ENCODE measurements at regions not wholly inside any gene's neighbourhood (a gene's known extent, or its start where the extent isn't known, plus 50 kb on each side); places are given as distances from the start of the nearest gene placed in this dataset.

GRCh38 chr1:4512636-4513035 is 141.8 kb upstream of the AJAP1 start:
- no peak for DNase-seq (ENCODE audit: low read depth)
- no peak for TF ChIP-seq CTCF (IDR thresholded peaks at IDR 0.05; ENCODE audit: low read depth, low read length, missing control alignments)
- H3K4me3 ChIP-seq (ENCODE audit: low read depth, low read length) = no peak overlapping the region

- TF ChIP-seq CTCF (IDR thresholded peaks at IDR 0.05; ENCODE audit: low read depth, low read length, missing control alignments) = no peak
- no peak for DNase-seq (ENCODE audit: low read depth)
- no peak overlapping the region for H3K4me3 ChIP-seq (ENCODE audit: low read depth, low read length)
Measured at GRCh38 chr1:4513685-4514084, 140.7 kb upstream of the AJAP1 start.

- no peak for DNase-seq (ENCODE audit: low read depth)
- H3K4me3 ChIP-seq (ENCODE audit: low read depth, low read length) = no peak overlapping the region
- no peak for TF ChIP-seq CTCF (IDR thresholded peaks at IDR 0.05; ENCODE audit: low read depth, low read length, missing control alignments)
Measured at GRCh38 chr1:4515727-4516289, 138.6 kb upstream of the AJAP1 start.

- TF ChIP-seq CTCF (IDR thresholded peaks at IDR 0.05; ENCODE audit: low read depth, low read length, missing control alignments) = no peak
- DNase-seq (ENCODE audit: low read depth) = no peak
- no peak overlapping the region for H3K4me3 ChIP-seq (ENCODE audit: low read depth, low read length)
Measured at GRCh38 chr1:4516596-4516995, 137.8 kb upstream of the AJAP1 start.

- TF ChIP-seq CTCF (IDR thresholded peaks at IDR 0.05; ENCODE audit: low read depth, low read length, missing control alignments) = no peak
- H3K4me3 ChIP-seq (ENCODE audit: low read depth, low read length) = no peak overlapping the region
- no peak for DNase-seq (ENCODE audit: low read depth)
Measured at GRCh38 chr1:4517186-4517954, 137.0 kb upstream of the AJAP1 start.

GRCh38 chr1:4518621-4519020 is 135.8 kb upstream of the AJAP1 start:
- no peak for TF ChIP-seq CTCF (IDR thresholded peaks at IDR 0.05; ENCODE audit: low read depth, low read length, missing control alignments)
- no peak overlapping the region for H3K4me3 ChIP-seq (ENCODE audit: low read depth, low read length)
- DNase-seq (ENCODE audit: low read depth) = no peak

- no peak for TF ChIP-seq CTCF (IDR thresholded peaks at IDR 0.05; ENCODE audit: low read depth, low read length, missing control alignments)
- DNase-seq (ENCODE audit: low read depth) = no peak
- no peak overlapping the region for H3K4me3 ChIP-seq (ENCODE audit: low read depth, low read length)
Measured at GRCh38 chr1:4519954-4520353, 134.5 kb upstream of the AJAP1 start.
